DMS53 treated with DMSO at 0.1 percent for 48 hours (cell line): ENCODE measurements at regions not wholly inside any gene's neighbourhood (a gene's known extent, or its start where the extent isn't known, plus 50 kb on each side); places are given as distances from the start of the nearest gene placed in this dataset.
"Not testable (repeated sequence)": the region's sequence is repeated elsewhere in the genome, so short reads cannot be mapped to it uniquely, and the experiment has no call there.

ENCODE experiments used
- DNase-seq: peaks from one replicate; lab custom pipeline; 2025; ENCODE audit not compliant: unreplicated experiment; lab: John Stamatoyannopoulos, UW

GRCh38 chr2:53129851-53130250 lies 637.8 kb upstream of the CHAC2 start:
- no peak for DNase-seq

- DNase-seq = no peak
Measured at GRCh38 chr2:53127061-53127650, 640.4 kb upstream of the CHAC2 start.

DNA sequence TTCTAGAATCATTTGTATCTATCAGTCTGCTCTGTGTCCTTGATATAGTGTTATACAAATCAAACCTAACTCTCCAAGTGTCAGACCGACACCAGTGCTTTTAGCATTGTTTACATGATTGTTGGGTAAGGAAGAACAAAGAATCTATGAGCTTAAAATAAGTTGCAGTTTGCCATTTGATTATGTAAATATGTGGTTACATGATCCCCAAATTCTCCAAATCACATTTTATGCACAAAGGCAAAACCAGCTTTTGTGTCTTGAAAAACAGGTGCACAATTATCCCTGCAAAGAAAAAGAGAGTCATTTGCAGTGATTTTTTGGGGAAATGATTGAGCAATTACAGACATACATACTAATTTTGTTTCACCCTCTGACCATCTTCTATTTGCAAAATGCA lies 652.6 kb upstream of the CHAC2 start:
- no peak for DNase-seq

DNA sequence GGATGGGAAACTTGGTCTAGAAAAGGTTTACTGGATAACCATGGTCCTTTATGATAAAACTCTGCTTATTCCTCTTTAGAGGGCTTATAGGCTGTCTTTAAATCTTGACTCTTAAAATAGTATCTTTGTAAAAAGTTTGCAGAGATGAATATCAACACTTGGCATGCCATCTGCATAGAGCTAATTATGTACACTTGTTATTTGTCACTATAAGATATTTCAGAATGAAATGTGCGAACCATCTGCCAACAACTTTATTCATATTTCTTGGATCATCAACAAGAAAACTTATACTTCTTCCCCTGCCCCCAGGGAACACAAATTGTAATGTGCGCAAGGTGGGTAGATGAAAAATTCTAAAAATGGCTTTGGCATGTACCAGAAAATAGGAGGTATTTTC lies 653.0 kb upstream of the CHAC2 start:
- no peak for DNase-seq

DNA sequence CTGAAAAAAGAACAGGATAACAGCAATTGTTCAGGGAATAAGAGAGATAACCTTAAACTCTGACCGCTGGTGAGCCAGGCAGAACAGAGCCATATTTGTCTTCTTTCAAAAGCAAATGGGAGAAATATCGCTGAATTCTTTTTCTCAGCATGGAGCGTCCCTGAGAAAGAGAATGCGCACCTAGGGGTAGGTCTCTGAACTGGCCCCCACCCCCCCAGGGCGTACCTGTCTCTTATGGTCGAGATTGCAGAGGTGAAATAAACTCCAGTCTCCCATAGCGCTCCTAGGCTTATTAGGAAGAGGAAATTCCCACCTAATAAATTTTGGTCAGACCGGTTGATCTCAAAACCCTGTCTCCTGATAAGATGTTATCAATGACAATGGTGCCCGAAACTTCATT lies 655.2 kb upstream of the CHAC2 start:
- DNase-seq = not testable (repeated sequence)

- no peak for DNase-seq
Measured at GRCh38 chr2:53111406-53111805, 656.2 kb upstream of the CHAC2 start.

- no peak for DNase-seq
Measured at GRCh38 chr2:53111004-53111403, 656.6 kb upstream of the CHAC2 start.

GRCh38 chr2:53108246-53108645 lies 659.4 kb upstream of the CHAC2 start:
- no peak for DNase-seq

- peak; percentile 59 for DNase-seq
Measured at GRCh38 chr2:53104263-53104662, 663.3 kb upstream of the CHAC2 start.

DNA sequence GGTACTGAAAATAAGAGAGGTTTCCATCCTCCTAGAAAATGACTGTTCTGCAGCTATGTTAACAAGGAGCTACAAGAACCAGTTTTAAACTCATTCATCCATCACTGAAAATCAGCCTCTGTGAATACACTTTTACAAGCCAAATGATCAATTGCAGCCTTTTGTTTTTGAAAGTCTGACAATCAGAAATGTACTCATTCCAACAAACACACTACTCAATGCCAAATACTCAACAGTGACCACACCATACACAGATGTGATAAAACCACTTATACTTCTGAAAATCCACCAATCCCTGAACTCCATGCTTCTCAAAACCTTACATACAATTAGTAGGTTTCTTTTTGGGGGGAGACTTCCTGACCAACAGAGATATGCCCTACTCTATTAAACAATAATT lies 663.9 kb upstream of the CHAC2 start:
- DNase-seq = no peak

DNA sequence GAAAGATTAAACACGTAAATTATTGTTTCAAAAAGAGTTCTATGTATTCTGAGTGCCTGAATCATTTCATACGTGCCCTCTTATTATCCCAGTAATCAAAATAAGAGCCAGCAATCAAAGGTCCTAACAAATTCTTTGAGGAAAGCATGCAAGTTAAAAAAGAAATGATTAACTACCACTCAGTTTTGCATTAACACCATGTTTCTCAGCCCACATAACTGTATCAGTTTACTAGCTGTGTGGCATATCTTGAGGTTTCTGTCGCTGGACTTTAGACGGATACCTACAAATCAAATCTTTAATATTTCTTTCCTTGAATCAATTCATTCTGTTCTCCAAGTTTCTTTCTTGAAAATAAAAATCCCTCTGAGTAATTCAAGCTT lies 668.9 kb upstream of the CHAC2 start:
- no peak for DNase-seq

GRCh38 chr2:53096351-53096750 lies 671.3 kb upstream of the CHAC2 start:
- DNase-seq = no peak

- DNase-seq = no peak
Measured at GRCh38 chr2:53095664-53096063, 671.9 kb upstream of the CHAC2 start.

- DNase-seq = no peak
Measured at GRCh38 chr2:53095227-53095626, 672.4 kb upstream of the CHAC2 start.

- no peak for DNase-seq
Measured at GRCh38 chr2:53093355-53093754, 674.2 kb upstream of the CHAC2 start.

GRCh38 chr2:53091183-53091582 lies 676.4 kb upstream of the CHAC2 start:
- DNase-seq = no peak

GRCh38 chr2:53087874-53088461 lies 679.6 kb upstream of the CHAC2 start:
- no peak for DNase-seq

DNA sequence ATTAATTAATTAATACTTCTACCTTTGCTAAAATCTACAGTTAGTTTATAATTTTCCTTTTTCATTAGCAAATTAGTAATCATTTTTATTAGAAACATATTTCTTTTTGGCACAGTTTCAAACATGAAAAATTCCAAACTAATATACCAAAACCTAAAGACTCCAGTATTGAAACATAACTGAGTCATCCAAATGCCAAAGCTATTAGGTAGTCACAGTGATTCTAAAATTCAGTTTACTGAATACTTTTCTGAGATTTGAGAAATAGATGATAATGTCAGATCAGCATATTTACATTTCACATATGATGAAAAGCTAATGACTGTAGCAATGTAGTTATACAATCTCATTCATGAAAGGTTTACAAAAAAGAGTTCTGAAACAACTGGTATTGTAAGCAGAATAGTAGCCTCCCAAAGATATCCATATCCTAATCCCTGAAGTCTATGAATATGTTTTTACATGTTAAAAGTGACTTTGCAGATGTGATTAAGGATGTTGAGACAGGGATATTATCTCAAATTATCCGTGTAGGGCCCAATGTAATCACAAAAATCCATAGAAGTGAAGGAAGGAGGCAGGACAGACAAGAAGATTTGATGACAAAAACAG lies 680.2 kb upstream of the CHAC2 start:
- DNase-seq = no peak

GRCh38 chr2:53077413-53077812 lies 690.2 kb upstream of the CHAC2 start:
- no peak for DNase-seq

GRCh38 chr2:53075760-53076159 lies 691.8 kb upstream of the CHAC2 start:
- DNase-seq = no peak

DNA sequence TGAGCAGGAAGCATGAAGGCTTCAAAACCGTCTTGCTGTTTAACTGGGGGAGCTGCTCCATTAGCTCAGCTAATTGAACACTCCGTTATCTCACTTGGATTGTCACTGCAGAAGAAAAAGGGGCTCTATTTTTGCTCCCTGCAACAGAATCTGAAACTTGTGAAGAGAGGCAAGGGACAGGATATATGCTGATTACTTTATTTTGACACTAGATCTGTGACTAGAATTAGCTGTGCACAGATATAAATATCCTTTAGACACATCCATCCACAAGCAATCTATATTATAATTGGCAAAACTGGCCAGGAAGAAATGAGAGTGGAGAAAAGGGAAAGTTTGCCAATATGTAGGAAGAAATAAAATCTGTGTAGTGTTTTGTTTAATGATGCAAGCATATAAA lies 700.1 kb upstream of the CHAC2 start:
- DNase-seq = no peak

DNA sequence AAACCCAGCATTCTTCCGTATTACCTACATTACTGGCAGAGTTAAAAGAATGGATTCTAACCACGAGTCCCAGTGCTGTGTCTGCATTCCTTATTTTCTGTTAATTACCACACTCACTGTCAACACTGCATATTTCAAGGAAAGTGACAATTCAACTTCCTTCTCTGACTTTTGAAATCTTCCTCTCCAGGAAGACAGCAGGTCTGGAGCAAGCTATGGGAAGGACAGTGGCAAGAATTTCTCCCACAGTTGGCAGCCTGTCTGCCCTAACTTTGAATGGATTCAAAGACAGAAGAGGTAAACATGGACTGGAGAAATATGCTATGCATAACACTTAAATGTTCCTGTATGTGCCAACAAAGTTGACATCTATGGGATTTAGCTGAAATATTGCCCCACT lies 700.5 kb upstream of the CHAC2 start:
- no peak for DNase-seq

DNA sequence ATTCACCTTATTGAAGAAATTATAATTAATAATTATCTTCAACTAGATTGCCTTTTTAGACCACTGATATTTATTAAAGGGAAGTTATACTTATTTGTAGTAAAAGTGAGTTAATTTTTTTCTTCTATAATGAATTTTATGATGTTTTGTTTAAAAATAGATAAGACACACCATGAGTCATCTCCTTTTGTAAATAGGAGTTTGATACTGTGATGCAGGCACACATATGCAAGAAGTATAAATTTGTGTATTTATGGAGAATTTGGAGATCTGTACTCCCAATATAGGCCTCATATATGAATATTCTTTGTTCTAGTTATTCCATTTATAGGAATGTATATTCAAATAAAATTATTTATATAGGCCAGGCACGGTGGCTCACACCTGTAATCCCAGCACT lies 703.5 kb upstream of the CHAC2 start:
- DNase-seq = no peak
